ENCODE measurements at regions not wholly inside any gene's neighbourhood (a gene's known extent, or its start where the extent isn't known, plus 50 kb on each side); places are given as distances from the start of the nearest gene placed in this dataset.
A peak's percentile ranks its signal among the peaks of the same experiment; 100 is the strongest.
"Not testable (repeated sequence)": the region's sequence is repeated elsewhere in the genome, so short reads cannot be mapped to it uniquely, and the experiment has no call there.

GRCh38 chr3:195669310-195669709, 51.5 kb upstream of the MUC20 start:
- not testable (repeated sequence) for DNase-seq

GRCh38 chr3:195668131-195668766, 52.5 kb upstream of the MUC20 start:
- not testable (repeated sequence) for DNase-seq

DNA sequence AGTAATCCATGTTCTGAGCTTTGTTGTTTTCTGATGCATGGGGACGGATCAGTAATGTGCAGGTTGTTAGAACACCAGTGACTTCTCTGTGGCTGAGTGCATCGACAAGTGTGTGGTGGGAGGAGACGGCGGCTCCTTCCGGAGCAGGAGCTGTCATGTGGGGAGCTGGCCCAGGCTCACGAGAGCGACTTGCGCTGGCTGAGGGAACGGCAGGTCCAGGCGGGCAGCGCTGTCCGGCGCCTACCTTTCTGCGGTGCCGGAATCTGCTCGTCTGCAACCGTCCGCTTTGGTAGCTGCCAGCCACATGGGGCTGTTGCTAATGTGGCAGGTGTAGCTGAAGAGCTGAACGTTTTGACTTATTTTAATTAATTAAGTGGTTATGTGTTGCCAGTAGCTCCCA, 55.5 kb upstream of the MUC20 start:
- not testable (repeated sequence) for DNase-seq

DNA sequence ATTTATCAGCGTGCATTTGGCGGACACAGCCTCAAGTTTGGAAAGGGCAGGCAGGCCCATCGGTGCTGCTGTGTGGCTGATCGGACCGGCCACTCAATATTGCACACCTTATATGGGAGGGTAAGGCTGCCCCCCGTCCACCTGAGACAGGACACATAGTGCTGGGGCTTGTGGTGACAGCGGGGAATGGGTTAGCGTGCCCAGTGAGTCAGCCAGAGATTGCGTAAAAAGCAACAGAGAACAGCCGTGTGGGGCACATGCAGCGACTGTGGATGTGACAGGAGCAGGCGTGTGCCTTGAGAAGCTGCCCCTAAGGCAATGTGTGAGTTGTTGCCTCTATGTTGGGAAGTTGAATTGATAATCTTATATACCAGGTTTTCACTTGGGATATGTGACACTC, 56.6 kb upstream of the MUC20 start:
- DNase-seq, result not testable (repeated sequence)

DNA sequence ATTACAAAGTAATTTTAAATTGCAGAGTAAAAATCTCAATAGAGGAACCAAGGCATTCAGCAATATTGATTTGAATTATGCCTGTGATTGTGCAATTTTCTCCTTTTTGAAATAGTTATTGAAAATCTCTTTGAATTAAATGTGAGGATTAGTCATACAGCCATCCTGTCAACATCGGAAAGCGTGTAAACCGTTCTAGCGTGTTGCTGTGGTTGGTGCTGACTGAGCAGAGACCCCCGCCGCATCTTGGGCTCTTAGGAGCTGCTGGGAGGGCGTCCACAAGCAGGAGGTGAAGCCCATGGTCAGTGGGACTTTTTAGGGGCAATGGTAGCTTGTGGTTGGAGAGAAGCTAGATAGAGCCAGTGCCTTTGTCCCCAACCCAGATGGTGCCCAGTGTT, 61.6 kb upstream of the MUC20 start:
- DNase-seq, result not testable (repeated sequence)

DNA sequence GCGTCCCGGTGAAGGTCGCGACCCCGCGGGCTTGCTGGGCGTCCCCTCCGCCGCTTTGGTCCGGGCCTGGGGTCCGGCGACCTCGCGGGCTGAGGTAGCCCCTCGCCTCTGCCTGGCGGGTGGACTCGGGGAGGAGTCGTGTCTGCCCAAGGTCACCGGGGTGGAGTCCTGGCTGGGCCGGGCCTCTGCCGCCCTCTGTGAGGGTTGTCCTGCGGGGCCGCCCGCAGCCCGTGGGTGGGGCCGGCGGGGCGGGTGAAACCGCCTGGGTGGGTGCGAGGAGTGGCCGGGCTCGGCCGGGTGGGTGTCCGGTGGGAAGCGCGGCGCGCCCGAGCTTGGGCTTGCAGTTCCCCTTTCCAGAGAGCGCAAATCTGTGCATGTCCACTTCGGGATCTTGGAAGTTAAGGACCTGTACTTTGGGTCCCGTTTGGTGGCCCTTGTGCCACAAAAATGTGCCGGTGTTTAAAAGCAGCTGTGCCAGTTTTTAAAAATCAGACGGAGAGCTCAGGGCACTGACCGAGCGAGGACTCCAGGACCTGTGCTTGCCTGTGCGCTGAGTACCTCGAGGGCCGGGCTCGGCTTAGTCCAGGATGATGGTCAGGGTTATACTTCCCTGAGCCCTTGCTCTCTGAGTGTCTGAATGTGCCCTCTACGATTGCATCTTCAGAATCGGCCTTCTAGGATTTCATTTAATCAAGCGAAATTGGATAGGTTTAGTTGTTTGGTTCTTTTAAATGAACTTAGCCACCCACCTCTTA, 62.2 kb upstream of the MUC20 start:
- not testable (repeated sequence) for DNase-seq

- peak; percentile 74 for DNase-seq
Observed at GRCh38 chr3:195657475-195658372, 63.1 kb upstream of the MUC20 start.

- DNase-seq, result not testable (repeated sequence)
Observed at GRCh38 chr3:195656091-195656490, 64.7 kb upstream of the MUC20 start.

GRCh38 chr3:195654746-195655145, 66.0 kb upstream of the MUC20 start:
- DNase-seq, result not testable (repeated sequence)

GRCh38 chr3:195654138-195654537, 66.6 kb upstream of the MUC20 start:
- DNase-seq, result not testable (repeated sequence)

GRCh38 chr3:195653641-195654040, 67.1 kb upstream of the MUC20 start:
- DNase-seq, result peak; percentile 18

- not testable (repeated sequence) for DNase-seq
Observed at GRCh38 chr3:195647912-195648702, 64.4 kb upstream of the APOD start.

GRCh38 chr3:195645872-195646271, 62.1 kb upstream of the APOD start:
- DNase-seq, result not testable (repeated sequence)

GRCh38 chr3:195643245-195643644, 59.5 kb upstream of the APOD start:
- not testable (repeated sequence) for DNase-seq

- DNase-seq, result not testable (repeated sequence)
Observed at GRCh38 chr3:195642311-195642710, 58.6 kb upstream of the APOD start.

DNA sequence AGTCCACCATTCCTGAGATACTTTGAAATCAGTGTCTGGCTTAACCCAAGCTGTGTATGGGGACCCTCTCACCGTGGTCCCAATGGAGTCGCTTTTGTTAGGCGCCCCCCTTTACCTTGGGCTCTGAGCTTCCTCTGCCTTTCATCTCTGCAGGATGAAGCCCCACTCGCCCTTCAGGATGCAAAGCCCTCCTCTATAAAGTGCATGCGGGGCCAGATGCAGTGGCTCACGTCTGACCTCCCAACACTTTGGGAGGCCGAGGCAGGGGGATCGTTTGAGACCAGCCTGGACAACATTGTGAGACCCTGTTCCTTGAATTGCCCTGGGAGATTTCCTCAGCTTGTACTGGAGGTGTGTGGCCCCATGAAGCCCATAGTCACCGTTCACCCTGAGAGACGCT, 54.7 kb upstream of the APOD start:
- not testable (repeated sequence) for DNase-seq

DNA sequence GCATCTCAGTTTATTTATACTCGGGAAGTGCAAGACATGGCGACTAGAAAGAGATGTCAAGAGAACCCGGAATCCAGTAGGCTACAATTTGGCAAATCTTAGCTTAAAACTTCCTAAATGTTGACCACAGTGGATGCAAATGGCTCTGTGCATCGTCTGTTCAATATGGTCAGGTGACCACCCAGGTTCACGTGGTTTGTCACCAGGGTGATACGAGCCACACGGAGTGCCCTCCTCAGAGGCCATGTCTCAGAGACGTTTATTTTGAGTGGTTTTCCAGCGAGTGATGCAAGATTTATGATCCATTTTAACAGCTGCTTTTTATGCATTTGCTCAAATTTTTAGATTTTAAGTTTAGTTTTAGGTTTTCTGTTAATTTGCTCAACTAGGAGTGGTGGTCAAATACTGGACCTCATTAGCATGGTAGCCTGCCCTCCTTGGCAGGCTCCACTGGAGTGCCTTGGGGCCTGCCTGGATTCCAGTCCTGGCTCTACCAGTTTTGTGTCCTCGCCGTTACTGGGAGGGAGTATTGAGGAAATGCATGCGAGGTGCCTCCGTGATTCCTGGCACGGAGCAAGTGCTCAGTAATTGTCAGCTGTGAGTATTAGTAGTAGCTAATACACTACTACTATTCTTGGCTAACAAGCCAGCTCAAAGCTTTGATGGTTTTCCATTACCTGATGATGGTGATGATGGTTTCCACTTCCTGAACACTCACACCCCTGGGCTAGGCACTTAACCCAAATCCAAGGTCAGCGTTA, 53.9 kb upstream of the APOD start:
- DNase-seq, result not testable (repeated sequence)

GRCh38 chr3:195637011-195637410, 53.3 kb upstream of the APOD start:
- not testable (repeated sequence) for DNase-seq

- not testable (repeated sequence) for DNase-seq
Observed at GRCh38 chr3:195635898-195636685, 52.4 kb upstream of the APOD start.

- not testable (repeated sequence) for DNase-seq
Observed at GRCh38 chr3:195635262-195635873, 51.6 kb upstream of the APOD start.

Measured in hematopoietic multipotent progenitor cell treated with erythropoietin and hydrocortisone succinate and interleukin-3 and kit ligand, for 8 days (in vitro differentiated cells).